GM12873 (cell line): ENCODE measurements at regions not wholly inside any gene's neighbourhood (a gene's known extent, or its start where the extent isn't known, plus 50 kb on each side); places are given as distances from the start of the nearest gene placed in this dataset.

Experiments
- TF ChIP-seq, protein P1 (sequence below): IDR thresholded peaks from 2 replicates; pipeline ENCODE4 v1.5.1; 2012; ENCODE audit warnings: low read depth, mild to moderate bottlenecking, moderate library complexity, low read length, control low read depth; ENCODE audit not compliant: insufficient read depth; ENCODE audit errors: missing control alignments

GRCh38 chr4:116577321-116577720 is 508.1 kb downstream of the TRAM1L1 start:
- TF ChIP-seq, protein P1, sequence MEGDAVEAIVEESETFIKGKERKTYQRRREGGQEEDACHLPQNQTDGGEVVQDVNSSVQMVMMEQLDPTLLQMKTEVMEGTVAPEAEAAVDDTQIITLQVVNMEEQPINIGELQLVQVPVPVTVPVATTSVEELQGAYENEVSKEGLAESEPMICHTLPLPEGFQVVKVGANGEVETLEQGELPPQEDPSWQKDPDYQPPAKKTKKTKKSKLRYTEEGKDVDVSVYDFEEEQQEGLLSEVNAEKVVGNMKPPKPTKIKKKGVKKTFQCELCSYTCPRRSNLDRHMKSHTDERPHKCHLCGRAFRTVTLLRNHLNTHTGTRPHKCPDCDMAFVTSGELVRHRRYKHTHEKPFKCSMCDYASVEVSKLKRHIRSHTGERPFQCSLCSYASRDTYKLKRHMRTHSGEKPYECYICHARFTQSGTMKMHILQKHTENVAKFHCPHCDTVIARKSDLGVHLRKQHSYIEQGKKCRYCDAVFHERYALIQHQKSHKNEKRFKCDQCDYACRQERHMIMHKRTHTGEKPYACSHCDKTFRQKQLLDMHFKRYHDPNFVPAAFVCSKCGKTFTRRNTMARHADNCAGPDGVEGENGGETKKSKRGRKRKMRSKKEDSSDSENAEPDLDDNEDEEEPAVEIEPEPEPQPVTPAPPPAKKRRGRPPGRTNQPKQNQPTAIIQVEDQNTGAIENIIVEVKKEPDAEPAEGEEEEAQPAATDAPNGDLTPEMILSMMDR: no peak

DNA sequence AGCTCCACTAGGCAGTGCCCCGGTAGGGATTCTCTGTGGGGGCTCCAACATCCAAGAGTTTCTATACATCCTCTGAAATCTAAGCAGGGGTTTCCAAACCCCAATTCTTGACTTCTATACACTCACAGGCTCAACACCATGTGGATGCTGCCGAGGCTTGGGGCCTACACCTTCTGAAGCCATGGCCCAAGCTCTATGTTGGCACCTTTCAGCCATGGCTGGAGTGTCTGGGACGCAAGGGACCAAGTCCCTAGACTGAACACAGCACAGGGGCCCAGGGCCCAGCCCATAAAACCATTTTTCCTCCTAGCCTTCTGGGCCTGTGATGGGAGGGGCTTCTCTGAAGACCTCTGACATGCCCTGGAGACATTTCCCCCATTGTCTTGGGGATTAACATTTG is 511.8 kb downstream of the TRAM1L1 start:
- TF ChIP-seq, protein P1: no peak

GRCh38 chr4:116561768-116562167 is 523.6 kb downstream of the TRAM1L1 start:
- TF ChIP-seq, protein P1: no peak

- TF ChIP-seq, protein P1: no peak
Measured at GRCh38 chr4:116551806-116552205, 533.6 kb downstream of the TRAM1L1 start.

- TF ChIP-seq, protein P1: no peak
Measured at GRCh38 chr4:116547632-116548031, 537.7 kb downstream of the TRAM1L1 start.

DNA sequence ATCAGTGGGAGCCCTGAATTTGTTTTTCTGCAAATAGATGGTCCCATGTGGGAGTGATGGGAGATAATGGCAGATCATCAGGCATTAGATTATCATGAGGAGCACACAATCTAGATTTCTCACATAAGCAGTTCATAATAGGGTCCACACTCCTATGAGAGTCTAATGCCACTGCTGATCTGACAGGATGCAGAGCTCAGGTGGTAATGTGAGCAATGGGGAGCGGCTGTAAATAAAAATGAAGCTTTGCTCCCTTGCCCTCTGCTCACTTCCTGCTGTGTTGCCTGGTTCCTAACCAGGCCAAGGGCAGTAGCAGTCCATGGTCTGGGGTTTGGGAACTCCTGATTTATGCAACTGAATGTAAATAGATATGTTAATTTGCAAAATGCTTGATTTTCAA is 538.6 kb downstream of the TRAM1L1 start:
- TF ChIP-seq, protein P1: no peak

DNA sequence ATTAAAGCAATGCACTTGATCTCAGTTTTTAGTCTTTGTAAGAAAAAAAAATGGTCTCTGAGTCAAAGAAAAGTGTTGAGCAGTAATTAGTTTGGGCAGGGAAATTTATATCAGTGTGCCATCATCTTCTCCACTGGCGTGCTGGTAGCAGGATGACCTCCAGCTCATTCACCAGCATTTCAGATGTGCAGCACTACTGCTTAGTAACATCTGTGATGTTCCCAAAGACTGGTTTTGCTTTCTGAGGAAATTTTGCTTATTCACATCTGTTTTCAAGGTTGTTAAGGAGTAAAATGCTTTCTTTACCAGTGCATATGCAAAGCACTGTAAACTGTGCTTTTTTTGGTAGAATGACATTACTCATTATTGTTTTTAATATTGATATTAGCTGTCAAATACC is 540.4 kb downstream of the TRAM1L1 start:
- TF ChIP-seq, protein P1: no peak
